Hematopoietic multipotent progenitor cell (in vitro differentiated cells): ENCODE measurements at regions not wholly inside any gene's neighbourhood (a gene's known extent, or its start where the extent isn't known, plus 50 kb on each side); places are given as distances from the start of the nearest gene placed in this dataset.

Experiments
- DNase-seq, 3 donors: peaks; one replicate each; pipeline ENCODE4 v3.0.0-alpha.2; 2011 to 2015; ENCODE audit warnings: low read depth in 2 of 3, low spot score in 2 of 3

- no peak for DNase-seq
Measured at GRCh38 chr7:18400275-18400674, 95.3 kb upstream of the HDAC9 start.

- DNase-seq = no peak
Measured at GRCh38 chr7:18400726-18401125, 94.8 kb upstream of the HDAC9 start.

- DNase-seq = peak in 1 of 3 donors; percentile 52
Measured at GRCh38 chr7:18401757-18402156, 93.8 kb upstream of the HDAC9 start.

- peak in 1 of 3 donors; percentile 18 for DNase-seq
Measured at GRCh38 chr7:18402488-18403183, 92.9 kb upstream of the HDAC9 start.

GRCh38 chr7:18405726-18406125, 89.8 kb upstream of the HDAC9 start:
- DNase-seq = peak in 1 of 3 donors; percentile 55

- no peak for DNase-seq
Measured at GRCh38 chr7:18407385-18407784, 88.2 kb upstream of the HDAC9 start.

GRCh38 chr7:18408461-18408860, 87.1 kb upstream of the HDAC9 start:
- DNase-seq = no peak

GRCh38 chr7:18408868-18409267, 86.7 kb upstream of the HDAC9 start:
- DNase-seq = no peak

- DNase-seq = no peak
Measured at GRCh38 chr7:18413447-18413846, 82.1 kb upstream of the HDAC9 start.

- no peak for DNase-seq
Measured at GRCh38 chr7:18414885-18415284, 80.7 kb upstream of the HDAC9 start.

GRCh38 chr7:18416988-18417387, 78.6 kb upstream of the HDAC9 start:
- DNase-seq = no peak

- DNase-seq = no peak
Measured at GRCh38 chr7:18419456-18419855, 76.1 kb upstream of the HDAC9 start.

GRCh38 chr7:18420108-18420507, 75.4 kb upstream of the HDAC9 start:
- no peak for DNase-seq

GRCh38 chr7:18420748-18421147, 74.8 kb upstream of the HDAC9 start:
- DNase-seq = no peak

- peak in 1 of 3 donors; percentile 22 for DNase-seq
Measured at GRCh38 chr7:18421297-18422002, 74.1 kb upstream of the HDAC9 start.

GRCh38 chr7:18425227-18425626, 70.3 kb upstream of the HDAC9 start:
- DNase-seq = no peak

- DNase-seq = no peak
Measured at GRCh38 chr7:18425838-18426445, 69.6 kb upstream of the HDAC9 start.

- DNase-seq = no peak
Measured at GRCh38 chr7:18426564-18427226, 68.9 kb upstream of the HDAC9 start.

- no peak for DNase-seq
Measured at GRCh38 chr7:18429547-18429946, 66.0 kb upstream of the HDAC9 start.

GRCh38 chr7:18430810-18431209, 64.7 kb upstream of the HDAC9 start:
- no peak for DNase-seq

- no peak for DNase-seq
Measured at GRCh38 chr7:18434171-18434570, 61.4 kb upstream of the HDAC9 start.
